ENCODE measurements at regions not wholly inside any gene's neighbourhood (a gene's known extent, or its start where the extent isn't known, plus 50 kb on each side); places are given as distances from the start of the nearest gene placed in this dataset.

GRCh38 chr5:167702014-167702413 is 589.4 kb upstream of the WWC1 start:
- Histone ChIP-seq H3K27ac (ENCODE audit: poor library complexity, severe bottlenecking) (peak overlapping the region; percentile 100), H3K27me3 (ENCODE audit: insufficient read depth, poor library complexity, severe bottlenecking) (no peaks in the 10 kb centered on the region), H3K9me3 (ENCODE audit: severe bottlenecking) (no peaks in the 10 kb centered on the region), H3K4me3 (ENCODE audit: severe bottlenecking) (no peak overlapping the region), H3K4me1 (ENCODE audit: insufficient read depth, poor library complexity, severe bottlenecking) (peaks cover 33% of the 10 kb centered on the region), H3K36me3 (ENCODE audit: low read depth) (no peaks in the 10 kb centered on the region)
- no peak for TF ChIP-seq CTCF (IDR thresholded peaks at IDR 0.05; ENCODE audit: poor library complexity, severe bottlenecking)
- ATAC-seq (ENCODE audit: low read depth) (no peak), DNase-seq (ENCODE audit: low spot score) (no peak)

GRCh38 chr5:167708449-167708848 is 583.0 kb upstream of the WWC1 start:
- ATAC-seq (ENCODE audit: low read depth) (peak; percentile 42; the same call in 1 of the 3 replicates), DNase-seq (ENCODE audit: low spot score) (no peak)
- TF ChIP-seq CTCF (IDR thresholded peaks at IDR 0.05; ENCODE audit: poor library complexity, severe bottlenecking): peak; percentile 12
- no peaks in the 10 kb centered on the region for H3K9me3 ChIP-seq (ENCODE audit: severe bottlenecking)
- no peak overlapping the region for H3K4me3 ChIP-seq (ENCODE audit: severe bottlenecking)
- no peaks in the 10 kb centered on the region for H3K4me1 ChIP-seq (ENCODE audit: insufficient read depth, poor library complexity, severe bottlenecking)
- no peaks in the 10 kb centered on the region for H3K27me3 ChIP-seq (ENCODE audit: insufficient read depth, poor library complexity, severe bottlenecking)
- H3K27ac ChIP-seq (ENCODE audit: poor library complexity, severe bottlenecking): no peak overlapping the region
- no peaks in the 10 kb centered on the region for H3K36me3 ChIP-seq (ENCODE audit: low read depth)

- Histone ChIP-seq H3K27ac (ENCODE audit: poor library complexity, severe bottlenecking) (no peak overlapping the region), H3K4me1 (ENCODE audit: insufficient read depth, poor library complexity, severe bottlenecking) (no peaks in the 10 kb centered on the region), H3K27me3 (ENCODE audit: insufficient read depth, poor library complexity, severe bottlenecking) (no peaks in the 10 kb centered on the region), H3K36me3 (ENCODE audit: low read depth) (no peaks in the 10 kb centered on the region), H3K9me3 (ENCODE audit: severe bottlenecking) (no peaks in the 10 kb centered on the region), H3K4me3 (ENCODE audit: severe bottlenecking) (no peak overlapping the region)
- no peak for TF ChIP-seq CTCF (IDR thresholded peaks at IDR 0.05; ENCODE audit: poor library complexity, severe bottlenecking)
- ATAC-seq (ENCODE audit: low read depth): no peak
- no peak for DNase-seq (ENCODE audit: low spot score)
Measured at GRCh38 chr5:167709625-167710024, 581.8 kb upstream of the WWC1 start.

GRCh38 chr5:167710444-167711073 is 580.9 kb upstream of the WWC1 start:
- DNase-seq (ENCODE audit: low spot score) (no peak), ATAC-seq (ENCODE audit: low read depth) (peak; percentile 41; the same call in 2 of the 3 replicates)
- no peaks in the 10 kb centered on the region for H3K36me3 ChIP-seq (ENCODE audit: low read depth)
- H3K27ac ChIP-seq (ENCODE audit: poor library complexity, severe bottlenecking): peak overlapping the region; percentile 2
- no peaks in the 10 kb centered on the region for H3K4me1 ChIP-seq (ENCODE audit: insufficient read depth, poor library complexity, severe bottlenecking)
- no peaks in the 10 kb centered on the region for H3K9me3 ChIP-seq (ENCODE audit: severe bottlenecking)
- TF ChIP-seq CTCF (IDR thresholded peaks at IDR 0.05; ENCODE audit: poor library complexity, severe bottlenecking): no peak
- no peak overlapping the region for H3K4me3 ChIP-seq (ENCODE audit: severe bottlenecking)
- no peaks in the 10 kb centered on the region for H3K27me3 ChIP-seq (ENCODE audit: insufficient read depth, poor library complexity, severe bottlenecking)

- Histone ChIP-seq H3K4me3 (ENCODE audit: severe bottlenecking) (no peak overlapping the region), H3K4me1 (ENCODE audit: insufficient read depth, poor library complexity, severe bottlenecking) (peaks cover 4% of the 10 kb centered on the region), H3K36me3 (ENCODE audit: low read depth) (no peaks in the 10 kb centered on the region), H3K27me3 (ENCODE audit: insufficient read depth, poor library complexity, severe bottlenecking) (no peaks in the 10 kb centered on the region), H3K9me3 (ENCODE audit: severe bottlenecking) (no peaks in the 10 kb centered on the region), H3K27ac (ENCODE audit: poor library complexity, severe bottlenecking) (no peak overlapping the region)
- no peak for TF ChIP-seq CTCF (IDR thresholded peaks at IDR 0.05; ENCODE audit: poor library complexity, severe bottlenecking)
- ATAC-seq (ENCODE audit: low read depth) (0 out of 3 replicates have a peak, but pooled peaks have one; percentile 23), DNase-seq (ENCODE audit: low spot score) (no peak)
Measured at GRCh38 chr5:167712986-167713585, 578.4 kb upstream of the WWC1 start.
